ENCODE measurements at regions not wholly inside any gene's neighbourhood (a gene's known extent, or its start where the extent isn't known, plus 50 kb on each side); places are given as distances from the start of the nearest gene placed in this dataset.

DNA sequence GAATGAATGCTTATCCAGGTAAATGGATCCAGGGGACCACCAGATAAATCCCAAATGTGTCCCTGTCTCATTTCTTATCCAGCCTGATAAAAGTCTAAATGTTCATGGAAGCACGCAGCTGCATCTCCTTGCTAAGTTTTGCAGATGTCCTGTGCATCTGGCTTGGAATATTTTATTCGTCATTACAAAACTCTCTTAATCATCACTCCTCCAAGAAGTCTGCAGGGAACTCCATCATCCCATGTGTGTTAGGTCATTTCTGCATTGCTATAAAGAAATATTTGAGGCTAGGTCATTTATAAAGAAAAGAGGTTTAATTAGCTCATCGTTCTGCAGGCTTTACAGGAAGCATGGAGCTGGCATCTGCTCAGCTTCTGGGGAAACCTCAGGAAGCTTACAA, 297.2 kb downstream of the HS3ST1 start:
- TF ChIP-seq, protein P1, sequence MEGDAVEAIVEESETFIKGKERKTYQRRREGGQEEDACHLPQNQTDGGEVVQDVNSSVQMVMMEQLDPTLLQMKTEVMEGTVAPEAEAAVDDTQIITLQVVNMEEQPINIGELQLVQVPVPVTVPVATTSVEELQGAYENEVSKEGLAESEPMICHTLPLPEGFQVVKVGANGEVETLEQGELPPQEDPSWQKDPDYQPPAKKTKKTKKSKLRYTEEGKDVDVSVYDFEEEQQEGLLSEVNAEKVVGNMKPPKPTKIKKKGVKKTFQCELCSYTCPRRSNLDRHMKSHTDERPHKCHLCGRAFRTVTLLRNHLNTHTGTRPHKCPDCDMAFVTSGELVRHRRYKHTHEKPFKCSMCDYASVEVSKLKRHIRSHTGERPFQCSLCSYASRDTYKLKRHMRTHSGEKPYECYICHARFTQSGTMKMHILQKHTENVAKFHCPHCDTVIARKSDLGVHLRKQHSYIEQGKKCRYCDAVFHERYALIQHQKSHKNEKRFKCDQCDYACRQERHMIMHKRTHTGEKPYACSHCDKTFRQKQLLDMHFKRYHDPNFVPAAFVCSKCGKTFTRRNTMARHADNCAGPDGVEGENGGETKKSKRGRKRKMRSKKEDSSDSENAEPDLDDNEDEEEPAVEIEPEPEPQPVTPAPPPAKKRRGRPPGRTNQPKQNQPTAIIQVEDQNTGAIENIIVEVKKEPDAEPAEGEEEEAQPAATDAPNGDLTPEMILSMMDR (IDR thresholded peaks at IDR 0.05), result no peak
- TF ChIP-seq POLR2A (IDR thresholded peaks at IDR 0.05), result no peak

Measured in adrenal gland (tissue), 5 donors.